ENCODE measurements at regions not wholly inside any gene's neighbourhood (a gene's known extent, or its start where the extent isn't known, plus 50 kb on each side); places are given as distances from the start of the nearest gene placed in this dataset.

DNA sequence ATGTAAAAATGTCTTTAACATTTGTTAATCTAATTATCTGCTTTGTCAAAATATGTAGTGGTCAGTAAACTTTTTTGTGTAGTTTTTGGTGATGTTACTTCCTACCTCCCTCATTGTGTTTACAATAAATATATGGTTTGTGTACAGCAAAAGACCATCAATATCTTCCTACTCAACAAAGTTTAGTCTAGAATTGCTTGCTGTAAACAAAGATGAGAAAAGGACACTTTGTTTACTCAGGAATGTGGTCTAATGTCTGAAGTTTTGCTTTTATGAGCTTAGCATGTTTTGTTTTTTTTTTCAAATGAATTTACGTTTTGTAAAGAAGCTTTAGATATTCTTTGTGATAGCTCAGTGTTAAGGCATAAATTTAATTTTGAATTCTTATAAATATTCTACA, 563.5 kb upstream of the SPRY2 start:
- no peak overlapping the region for H3K27ac ChIP-seq (ENCODE audit: extremely low read depth, low read depth, low read length)
- CTCF ChIA-PET = interaction anchor here (0.5 kb wide), 1 partner anchor 21 kb away, joined by 4 read pairs; no protein-coding TSS in a partner anchor
- TF ChIP-seq, protein P1, sequence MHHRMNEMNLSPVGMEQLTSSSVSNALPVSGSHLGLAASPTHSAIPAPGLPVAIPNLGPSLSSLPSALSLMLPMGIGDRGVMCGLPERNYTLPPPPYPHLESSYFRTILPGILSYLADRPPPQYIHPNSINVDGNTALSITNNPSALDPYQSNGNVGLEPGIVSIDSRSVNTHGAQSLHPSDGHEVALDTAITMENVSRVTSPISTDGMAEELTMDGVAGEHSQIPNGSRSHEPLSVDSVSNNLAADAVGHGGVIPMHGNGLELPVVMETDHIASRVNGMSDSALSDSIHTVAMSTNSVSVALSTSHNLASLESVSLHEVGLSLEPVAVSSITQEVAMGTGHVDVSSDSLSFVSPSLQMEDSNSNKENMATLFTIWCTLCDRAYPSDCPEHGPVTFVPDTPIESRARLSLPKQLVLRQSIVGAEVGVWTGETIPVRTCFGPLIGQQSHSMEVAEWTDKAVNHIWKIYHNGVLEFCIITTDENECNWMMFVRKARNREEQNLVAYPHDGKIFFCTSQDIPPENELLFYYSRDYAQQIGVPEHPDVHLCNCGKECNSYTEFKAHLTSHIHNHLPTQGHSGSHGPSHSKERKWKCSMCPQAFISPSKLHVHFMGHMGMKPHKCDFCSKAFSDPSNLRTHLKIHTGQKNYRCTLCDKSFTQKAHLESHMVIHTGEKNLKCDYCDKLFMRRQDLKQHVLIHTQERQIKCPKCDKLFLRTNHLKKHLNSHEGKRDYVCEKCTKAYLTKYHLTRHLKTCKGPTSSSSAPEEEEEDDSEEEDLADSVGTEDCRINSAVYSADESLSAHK (tag by site-specific recombination; IDR thresholded peaks at IDR 0.05) = no peak
- TF ChIP-seq ZNF776 (tag by site-specific recombination; IDR thresholded peaks at IDR 0.05; ENCODE audit: borderline replicate concordance) = no peak
- TF ChIP-seq ZFP37 (tag by site-specific recombination; IDR thresholded peaks at IDR 0.05) = no peak
- TF ChIP-seq ZNF677 (tag by site-specific recombination; IDR thresholded peaks at IDR 0.05) = no peak
- TF ChIP-seq ZNF146 (tag by site-specific recombination; IDR thresholded peaks at IDR 0.05) = no peak
- TF ChIP-seq, protein P2, sequence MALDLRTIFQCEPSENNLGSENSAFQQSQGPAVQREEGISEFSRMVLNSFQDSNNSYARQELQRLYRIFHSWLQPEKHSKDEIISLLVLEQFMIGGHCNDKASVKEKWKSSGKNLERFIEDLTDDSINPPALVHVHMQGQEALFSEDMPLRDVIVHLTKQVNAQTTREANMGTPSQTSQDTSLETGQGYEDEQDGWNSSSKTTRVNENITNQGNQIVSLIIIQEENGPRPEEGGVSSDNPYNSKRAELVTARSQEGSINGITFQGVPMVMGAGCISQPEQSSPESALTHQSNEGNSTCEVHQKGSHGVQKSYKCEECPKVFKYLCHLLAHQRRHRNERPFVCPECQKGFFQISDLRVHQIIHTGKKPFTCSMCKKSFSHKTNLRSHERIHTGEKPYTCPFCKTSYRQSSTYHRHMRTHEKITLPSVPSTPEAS (tag by site-specific recombination; IDR thresholded peaks at IDR 0.05) = no peak
- no peak for TF ChIP-seq SCRT1 (tag by site-specific recombination; IDR thresholded peaks at IDR 0.05; ENCODE audit: borderline replicate concordance)
- TF ChIP-seq, protein P3, sequence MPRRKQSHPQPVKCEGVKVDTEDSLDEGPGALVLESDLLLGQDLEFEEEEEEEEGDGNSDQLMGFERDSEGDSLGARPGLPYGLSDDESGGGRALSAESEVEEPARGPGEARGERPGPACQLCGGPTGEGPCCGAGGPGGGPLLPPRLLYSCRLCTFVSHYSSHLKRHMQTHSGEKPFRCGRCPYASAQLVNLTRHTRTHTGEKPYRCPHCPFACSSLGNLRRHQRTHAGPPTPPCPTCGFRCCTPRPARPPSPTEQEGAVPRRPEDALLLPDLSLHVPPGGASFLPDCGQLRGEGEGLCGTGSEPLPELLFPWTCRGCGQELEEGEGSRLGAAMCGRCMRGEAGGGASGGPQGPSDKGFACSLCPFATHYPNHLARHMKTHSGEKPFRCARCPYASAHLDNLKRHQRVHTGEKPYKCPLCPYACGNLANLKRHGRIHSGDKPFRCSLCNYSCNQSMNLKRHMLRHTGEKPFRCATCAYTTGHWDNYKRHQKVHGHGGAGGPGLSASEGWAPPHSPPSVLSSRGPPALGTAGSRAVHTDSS (tag by site-specific recombination; IDR thresholded peaks at IDR 0.05) = no peak
- no peak for TF ChIP-seq ZNF10 (tag by site-specific recombination; IDR thresholded peaks at IDR 0.05)
- no peaks in the 10 kb centered on the region for H3K9me3 ChIP-seq (ENCODE audit: control insufficient read depth, insufficient read depth, low read depth, low read length)
- POLR2A ChIA-PET = no interaction called here
- no peaks in the 10 kb centered on the region for H3K36me3 ChIP-seq (ENCODE audit: control insufficient read depth in 2 of 2, insufficient read depth in 1 of 2, low read length in 2 of 2)
- no peaks in the 10 kb centered on the region for H3K4me1 ChIP-seq (ENCODE audit: control insufficient read depth, insufficient read depth, low read length)
- H3K4me3 ChIP-seq (ENCODE audit: low read depth, low read length) = no peak overlapping the region

DNA sequence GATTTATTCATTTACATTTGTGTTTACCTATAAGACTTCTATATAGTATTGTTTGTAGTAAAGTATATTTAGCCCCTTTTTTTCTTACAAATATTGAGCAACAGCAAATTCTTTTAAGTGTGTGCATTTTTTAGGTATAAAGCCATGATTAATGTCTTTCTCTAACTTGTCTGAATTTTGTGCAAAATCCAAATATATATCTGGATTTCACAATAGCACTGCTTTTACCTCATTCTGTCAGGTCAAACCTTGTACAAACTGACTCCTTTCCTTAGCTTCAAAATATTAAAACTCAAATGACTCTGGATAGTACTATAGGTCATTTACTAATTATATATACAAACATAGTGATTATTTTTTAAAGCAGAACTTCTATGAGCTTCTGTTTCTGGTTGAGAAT, 563.0 kb upstream of the SPRY2 start:
- ChIA-PET POLR2A (no interaction called here), CTCF (interaction anchor here (0.5 to 0.6 kb wide), 3 partner anchors 11 to 1225 kb away, joined by 3 to 4 read pairs (median 3); no protein-coding TSS in a partner anchor)
- no peak overlapping the region for H3K4me3 ChIP-seq (ENCODE audit: low read depth, low read length)
- no peak overlapping the region for H3K27ac ChIP-seq (ENCODE audit: extremely low read depth, low read depth, low read length)
- H3K4me1 ChIP-seq (ENCODE audit: control insufficient read depth, insufficient read depth, low read length) = no peaks in the 10 kb centered on the region
- no peaks in the 10 kb centered on the region for H3K9me3 ChIP-seq (ENCODE audit: control insufficient read depth, insufficient read depth, low read depth, low read length)
- no peaks in the 10 kb centered on the region for H3K36me3 ChIP-seq (ENCODE audit: control insufficient read depth in 2 of 2, insufficient read depth in 1 of 2, low read length in 2 of 2)
- TF ChIP-seq ZNF596 (tag by site-specific recombination; IDR thresholded peaks at IDR 0.05) (no peak), ZNF549 (tag by site-specific recombination; IDR thresholded peaks at IDR 0.05) (no peak), KLF16 (tag by site-specific recombination; IDR thresholded peaks at IDR 0.05) (no peak), SP2 (tag by site-specific recombination; IDR thresholded peaks at IDR 0.05) (no peak), ZNF585B (tag by site-specific recombination; IDR thresholded peaks at IDR 0.05) (no peak), ZBTB48 (tag by site-specific recombination; IDR thresholded peaks at IDR 0.05) (no peak), ZNF114 (tag by site-specific recombination; IDR thresholded peaks at IDR 0.05) (no peak), ZNF530 (tag by site-specific recombination; IDR thresholded peaks at IDR 0.05; ENCODE audit: low read depth) (no peak), ZNF133 (tag by site-specific recombination; IDR thresholded peaks at IDR 0.05) (no peak), TCF7L2 (IDR thresholded peaks at IDR 0.05; ENCODE audit: borderline replicate concordance, low read depth, low read length) (no peak), GLIS1 (tag by site-specific recombination; IDR thresholded peaks at IDR 0.05) (no peak), ZNF239 (tag by site-specific recombination; IDR thresholded peaks at IDR 0.05) (no peak), ZNF175 (tag by site-specific recombination; IDR thresholded peaks at IDR 0.05) (no peak), ZNF292 (tag by site-specific recombination; IDR thresholded peaks at IDR 0.05; ENCODE audit: borderline replicate concordance, low read depth) (no peak), HOXA7 (CRISPR knock-in tag; IDR thresholded peaks at IDR 0.05; ENCODE audit: borderline replicate concordance) (no peak), ZXDB (tag by site-specific recombination; IDR thresholded peaks at IDR 0.05) (no peak)
- TF ChIP-seq, protein P3 (tag by site-specific recombination; IDR thresholded peaks at IDR 0.05) = no peak
- TF ChIP-seq, protein P4, sequence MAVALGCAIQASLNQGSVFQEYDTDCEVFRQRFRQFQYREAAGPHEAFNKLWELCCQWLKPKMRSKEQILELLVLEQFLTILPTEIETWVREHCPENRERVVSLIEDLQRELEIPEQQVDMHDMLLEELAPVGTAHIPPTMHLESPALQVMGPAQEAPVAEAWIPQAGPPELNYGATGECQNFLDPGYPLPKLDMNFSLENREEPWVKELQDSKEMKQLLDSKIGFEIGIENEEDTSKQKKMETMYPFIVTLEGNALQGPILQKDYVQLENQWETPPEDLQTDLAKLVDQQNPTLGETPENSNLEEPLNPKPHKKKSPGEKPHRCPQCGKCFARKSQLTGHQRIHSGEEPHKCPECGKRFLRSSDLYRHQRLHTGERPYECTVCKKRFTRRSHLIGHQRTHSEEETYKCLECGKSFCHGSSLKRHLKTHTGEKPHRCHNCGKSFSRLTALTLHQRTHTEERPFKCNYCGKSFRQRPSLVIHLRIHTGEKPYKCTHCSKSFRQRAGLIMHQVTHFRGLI (tag by site-specific recombination; IDR thresholded peaks at IDR 0.05) = no peak
- TF ChIP-seq, protein P5, sequence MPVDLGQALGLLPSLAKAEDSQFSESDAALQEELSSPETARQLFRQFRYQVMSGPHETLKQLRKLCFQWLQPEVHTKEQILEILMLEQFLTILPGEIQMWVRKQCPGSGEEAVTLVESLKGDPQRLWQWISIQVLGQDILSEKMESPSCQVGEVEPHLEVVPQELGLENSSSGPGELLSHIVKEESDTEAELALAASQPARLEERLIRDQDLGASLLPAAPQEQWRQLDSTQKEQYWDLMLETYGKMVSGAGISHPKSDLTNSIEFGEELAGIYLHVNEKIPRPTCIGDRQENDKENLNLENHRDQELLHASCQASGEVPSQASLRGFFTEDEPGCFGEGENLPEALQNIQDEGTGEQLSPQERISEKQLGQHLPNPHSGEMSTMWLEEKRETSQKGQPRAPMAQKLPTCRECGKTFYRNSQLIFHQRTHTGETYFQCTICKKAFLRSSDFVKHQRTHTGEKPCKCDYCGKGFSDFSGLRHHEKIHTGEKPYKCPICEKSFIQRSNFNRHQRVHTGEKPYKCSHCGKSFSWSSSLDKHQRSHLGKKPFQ (tag by site-specific recombination; IDR thresholded peaks at IDR 0.05) = no peak
